ENCODE measurements at regions not wholly inside any gene's neighbourhood (a gene's known extent, or its start where the extent isn't known, plus 50 kb on each side); places are given as distances from the start of the nearest gene placed in this dataset.

- TF ChIP-seq CTCF (conservative IDR thresholded peaks at IDR 0.05; ENCODE audit: low read depth in 2 of 2): no peak
- TF ChIP-seq POLR2AphosphoS5 (IDR thresholded peaks at IDR 0.05; ENCODE audit: low read depth): no peak
- no peak for TF ChIP-seq CREB1 (CRISPR knock-in tag; IDR thresholded peaks at IDR 0.05; ENCODE audit: low read depth)
- TF ChIP-seq EZH2 (IDR thresholded peaks at IDR 0.05; ENCODE audit: low read depth, unreplicated experiment): no peak
- no peak for TF ChIP-seq REST (IDR thresholded peaks at IDR 0.05; ENCODE audit: unreplicated experiment)
- no peak for TF ChIP-seq EZH2phosphoT487 (IDR thresholded peaks at IDR 0.05; ENCODE audit: unreplicated experiment)
- no peak for TF ChIP-seq STAT1 (IDR thresholded peaks at IDR 0.05; ENCODE audit: unreplicated experiment)
These were observed 170.7 kb downstream of the GASK1B start for GRCh38 chr4:158002173-158002572.
